Erythroblast (primary cell): ENCODE measurements at regions not wholly inside any gene's neighbourhood (a gene's known extent, or its start where the extent isn't known, plus 50 kb on each side); places are given as distances from the start of the nearest gene placed in this dataset.
A peak's percentile ranks its signal among the peaks of the same experiment; 100 is the strongest.

Experiments used
- DNase-seq, 2 experiments: peaks; one replicate each; lab custom pipeline; 2025; lab: John Stamatoyannopoulos, UW
- GATA1 ChIP-seq: IDR thresholded peaks from 2 replicates; pipeline ENCODE4 v1.6.1; 2011; ENCODE audit warnings: low read depth, mild to moderate bottlenecking, control low read depth, low read length, moderate library complexity
- POLR2A ChIP-seq: IDR thresholded peaks from 2 replicates; pipeline ENCODE4 v1.6.1; 2011; ENCODE audit warnings: mild to moderate bottlenecking, low read length

DNA sequence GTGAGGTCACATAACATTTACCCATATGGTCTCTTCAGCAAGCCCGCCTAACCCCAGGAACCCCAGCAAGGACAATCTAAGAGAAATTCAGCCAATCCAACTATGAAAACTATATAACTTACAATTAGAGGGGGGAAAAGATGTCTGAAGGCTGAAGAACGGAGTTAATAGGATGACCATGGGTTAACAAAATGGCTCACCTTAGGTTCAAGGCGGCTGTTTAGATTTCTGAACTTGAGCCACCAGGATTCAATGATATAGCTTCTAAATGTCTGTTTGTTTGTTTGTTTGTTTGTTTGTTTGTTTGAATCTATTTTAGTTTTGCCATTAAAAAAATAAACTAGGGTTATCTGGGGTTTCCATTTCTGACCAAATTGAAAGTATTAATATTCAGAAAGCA is 109.8 kb upstream of the ZC3H12C start:
- TF ChIP-seq POLR2A (no peak), GATA1 (no peak)
- no peak for DNase-seq

- no peak for TF ChIP-seq GATA1
- TF ChIP-seq POLR2A, result no peak
- DNase-seq, result no peak
These were observed 108.4 kb upstream of the ZC3H12C start for GRCh38 chr11:109984634-109985289.

- TF ChIP-seq POLR2A, result no peak
- no peak for TF ChIP-seq GATA1
- DNase-seq, result no peak
These were observed 106.7 kb upstream of the ZC3H12C start for GRCh38 chr11:109986488-109986887.

DNA sequence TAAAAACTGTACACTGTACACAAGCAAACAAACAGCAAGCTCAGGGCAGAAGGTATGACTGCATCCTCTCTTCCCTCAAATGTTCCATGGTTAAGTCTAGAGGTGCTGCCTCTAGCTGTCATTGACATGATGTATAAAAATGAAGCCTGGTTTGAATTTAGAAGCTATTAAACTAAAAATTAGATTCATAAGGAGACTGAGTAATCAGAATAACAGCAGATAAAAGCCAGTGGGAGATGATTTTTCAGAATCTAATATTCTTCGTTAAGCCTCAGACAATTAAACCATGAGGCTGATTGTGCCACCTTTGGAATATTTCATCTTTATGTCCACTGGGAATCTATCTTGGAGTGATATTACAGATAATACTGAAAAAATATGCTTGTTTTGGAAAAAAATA is 101.4 kb upstream of the ZC3H12C start:
- DNase-seq, result no peak
- no peak for TF ChIP-seq GATA1
- TF ChIP-seq POLR2A, result no peak

GRCh38 chr11:109993786-109994185 is 99.4 kb upstream of the ZC3H12C start:
- TF ChIP-seq POLR2A, result no peak
- TF ChIP-seq GATA1, result no peak
- no peak for DNase-seq

DNA sequence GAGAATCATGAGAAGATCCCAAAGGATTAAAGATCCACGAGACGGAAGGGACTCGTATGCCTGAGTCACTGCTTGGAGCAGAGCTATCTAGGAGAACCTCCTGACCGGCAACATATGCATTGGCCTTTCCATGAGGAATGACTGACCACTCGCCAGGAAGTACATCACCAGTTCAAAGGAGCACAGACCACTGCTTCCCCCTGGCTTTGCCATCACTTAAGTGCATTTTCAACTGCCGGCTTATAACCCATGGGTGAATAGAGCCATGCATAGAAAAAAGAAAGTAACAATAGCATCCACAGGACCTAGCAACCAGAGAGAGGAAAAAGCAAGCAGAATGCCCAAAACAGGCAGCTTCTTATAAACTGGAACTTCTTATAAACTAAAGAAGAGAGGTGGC is 98.3 kb upstream of the ZC3H12C start:
- no peak for DNase-seq
- TF ChIP-seq POLR2A (no peak), GATA1 (no peak)

GRCh38 chr11:109996060-109996459 is 97.1 kb upstream of the ZC3H12C start:
- DNase-seq, result no peak
- TF ChIP-seq POLR2A, result no peak
- TF ChIP-seq GATA1, result no peak

DNA sequence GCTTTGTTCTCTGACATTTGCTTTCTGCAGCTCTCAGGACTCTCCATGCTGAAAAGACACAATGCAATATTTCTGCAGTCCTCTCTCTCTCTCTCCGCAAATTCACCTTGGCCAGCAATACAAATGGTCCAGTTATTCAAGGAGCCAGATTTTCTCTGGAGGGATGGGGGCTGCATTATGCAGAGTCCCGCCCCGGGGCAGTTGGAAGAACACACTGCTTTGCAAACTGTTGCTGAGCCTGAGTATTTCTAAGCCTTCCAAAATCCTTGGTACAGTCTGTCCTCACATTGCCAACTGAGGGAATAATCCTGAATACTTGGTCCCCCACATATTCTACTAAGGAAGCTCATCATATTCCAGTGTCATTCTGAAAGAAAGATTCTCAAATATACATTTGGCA is 94.3 kb upstream of the ZC3H12C start:
- no peak for DNase-seq
- no peak for TF ChIP-seq GATA1
- TF ChIP-seq POLR2A, result no peak

DNA sequence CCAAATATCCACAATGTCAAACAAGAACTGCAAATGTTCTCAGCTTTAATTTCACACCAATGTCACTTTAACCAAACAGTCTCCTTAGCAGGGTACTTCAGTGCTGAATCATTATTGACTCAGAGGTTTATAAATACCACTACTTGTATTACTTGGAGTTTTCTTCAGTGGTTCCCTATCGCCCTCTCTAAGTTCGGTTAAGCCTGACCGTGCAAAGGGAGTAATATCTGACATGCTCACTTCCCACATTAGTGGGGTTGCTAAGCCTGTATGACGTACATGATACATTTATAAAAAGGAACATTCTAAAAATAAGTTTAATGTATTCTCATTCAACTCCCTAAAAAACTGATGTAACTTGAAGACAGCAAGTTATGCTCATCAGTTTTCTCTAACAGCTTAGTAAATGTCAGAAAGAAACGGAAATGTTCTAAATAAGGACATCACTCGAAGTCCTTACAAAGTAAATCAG is 93.1 kb upstream of the ZC3H12C start:
- peak in 1 of 2 experiments; percentile 1 for DNase-seq

GRCh38 chr11:110000850-110001249 is 92.3 kb upstream of the ZC3H12C start:
- TF ChIP-seq GATA1 (no peak), POLR2A (no peak)
- DNase-seq, result no peak

More for the DNA sequence above, 93.1 kb upstream of the ZC3H12C start:
- no peak for TF ChIP-seq POLR2A
- no peak for TF ChIP-seq GATA1

GRCh38 chr11:110003426-110003825 is 89.8 kb upstream of the ZC3H12C start:
- TF ChIP-seq POLR2A (no peak), GATA1 (no peak)

DNA sequence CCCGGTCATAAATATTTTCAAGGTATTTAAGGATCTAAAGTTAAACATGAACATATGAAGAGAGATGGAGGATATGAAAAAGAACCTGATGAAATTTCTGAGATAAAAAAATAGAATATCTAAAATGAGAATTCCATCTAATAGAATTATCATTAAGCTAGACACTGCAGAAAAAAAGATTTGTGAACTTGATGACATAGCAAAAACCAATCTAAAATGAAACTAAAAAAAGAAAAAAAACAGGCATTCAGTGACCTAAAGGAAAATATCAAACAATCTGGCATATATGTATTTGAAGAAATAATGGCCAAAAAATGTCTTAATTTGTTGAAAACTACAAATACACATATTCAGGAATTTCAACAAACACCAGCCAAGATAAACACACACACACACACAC is 81.6 kb upstream of the ZC3H12C start:
- TF ChIP-seq POLR2A (no peak), GATA1 (no peak)
- no peak for DNase-seq

More at GRCh38 chr11:110003426-110003825, 89.8 kb upstream of the ZC3H12C start:
- no peak for DNase-seq

- no peak for DNase-seq
- no peak for TF ChIP-seq GATA1
- TF ChIP-seq POLR2A, result no peak
These were observed 77.5 kb upstream of the ZC3H12C start for GRCh38 chr11:110015695-110016094.

- no peak for DNase-seq
- no peak for TF ChIP-seq GATA1
- no peak for TF ChIP-seq POLR2A
These were observed 73.5 kb upstream of the ZC3H12C start for GRCh38 chr11:110019675-110020074.

DNA sequence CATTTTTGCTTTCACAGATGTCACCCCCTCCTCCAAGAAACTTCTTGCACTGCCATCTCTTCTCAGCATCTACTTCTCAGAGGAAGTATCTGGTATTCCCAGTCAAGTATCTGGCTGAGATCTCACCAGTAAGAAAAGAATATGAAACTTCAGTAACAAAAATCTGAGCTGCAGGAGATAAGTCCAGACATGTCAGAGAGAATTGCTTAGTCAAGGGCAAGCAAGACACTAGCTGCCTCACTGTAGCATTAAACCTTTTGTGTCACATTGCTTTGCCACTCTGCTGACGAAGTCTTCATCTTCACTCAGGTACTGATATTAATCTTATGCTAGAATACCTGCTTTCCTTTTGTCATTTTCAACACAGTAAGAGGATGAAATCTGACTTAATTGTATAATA is 70.6 kb upstream of the ZC3H12C start:
- DNase-seq, result no peak
- TF ChIP-seq GATA1 (no peak), POLR2A (no peak)
